Occipital lobe (tissue), 1 donor: ENCODE measurements at regions not wholly inside any gene's neighbourhood (a gene's known extent, or its start where the extent isn't known, plus 50 kb on each side); places are given as distances from the start of the nearest gene placed in this dataset.

ENCODE experiments used
- DNase-seq: peaks from one replicate; lab custom pipeline; 2025; lab: John Stamatoyannopoulos, UW

DNA sequence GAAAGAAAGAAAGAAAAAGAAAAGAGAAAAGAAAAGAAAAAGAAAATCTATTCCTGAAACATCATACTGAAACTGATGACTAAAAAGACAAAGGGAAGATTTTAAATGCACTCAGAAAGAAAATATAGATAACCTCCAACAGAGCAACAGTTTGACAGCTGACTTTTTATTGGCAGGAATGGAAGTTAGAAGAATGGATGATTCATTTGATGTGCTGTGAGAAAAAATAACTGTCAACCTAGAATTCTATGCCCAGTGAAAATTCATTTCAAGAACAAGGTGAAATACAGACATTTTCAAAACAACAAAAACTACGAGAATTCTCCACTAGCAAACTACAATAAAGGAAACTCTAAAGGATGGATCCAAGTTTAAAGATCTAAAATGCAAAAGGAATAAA lies 50.5 kb upstream of the HSPA12A start:
- no peak for DNase-seq

DNA sequence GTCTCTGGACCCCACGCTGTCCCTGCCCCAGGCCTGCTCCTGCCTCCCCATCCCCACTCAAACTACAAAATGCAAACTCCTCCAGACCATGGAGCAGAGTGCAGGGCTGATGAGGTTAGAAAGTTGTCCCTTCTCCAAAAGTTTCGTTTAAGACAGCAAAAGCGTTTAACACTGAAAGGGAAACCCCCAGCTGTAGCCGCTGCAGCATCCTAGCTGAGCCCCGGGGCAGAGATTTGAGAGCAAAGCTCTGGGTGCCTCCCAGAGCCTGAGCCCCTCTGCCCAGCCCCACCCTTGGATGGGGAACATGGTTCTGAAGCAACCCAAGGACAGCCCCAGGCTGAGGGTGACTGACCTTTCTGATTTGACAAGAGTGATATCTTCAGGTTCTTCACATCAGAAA lies 52.8 kb upstream of the ENO4 start:
- DNase-seq, result no peak

DNA sequence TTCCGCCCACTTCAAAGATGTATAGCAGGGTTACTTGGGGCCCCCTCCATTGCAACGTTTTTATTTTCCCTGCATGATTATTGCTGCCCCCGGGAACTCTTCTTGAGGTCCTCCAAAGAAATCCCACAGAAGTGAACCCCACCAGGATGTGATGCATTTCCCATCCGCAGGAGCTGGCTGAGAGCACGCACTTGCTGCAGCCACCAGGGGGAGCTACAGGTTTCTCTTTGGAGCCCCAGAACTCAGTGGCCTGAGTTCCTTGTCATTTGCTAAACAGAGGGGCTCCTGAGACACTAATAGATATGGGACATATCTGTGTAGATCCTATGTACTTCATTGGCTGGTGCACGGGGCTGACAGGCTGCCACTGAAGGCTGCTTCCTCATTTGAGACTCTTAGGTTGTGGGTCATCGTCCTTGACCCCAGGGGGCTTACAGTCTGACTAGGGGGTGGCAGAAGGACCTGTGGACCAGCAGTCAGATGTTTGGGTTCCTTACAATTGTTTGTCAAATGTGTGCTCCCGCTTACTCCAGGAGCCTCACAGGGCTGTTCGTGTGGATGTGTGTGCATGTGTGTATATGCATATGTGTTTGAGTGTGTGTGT lies 52.3 kb upstream of the ENO4 start:
- DNase-seq, result peak; percentile 42

DNA sequence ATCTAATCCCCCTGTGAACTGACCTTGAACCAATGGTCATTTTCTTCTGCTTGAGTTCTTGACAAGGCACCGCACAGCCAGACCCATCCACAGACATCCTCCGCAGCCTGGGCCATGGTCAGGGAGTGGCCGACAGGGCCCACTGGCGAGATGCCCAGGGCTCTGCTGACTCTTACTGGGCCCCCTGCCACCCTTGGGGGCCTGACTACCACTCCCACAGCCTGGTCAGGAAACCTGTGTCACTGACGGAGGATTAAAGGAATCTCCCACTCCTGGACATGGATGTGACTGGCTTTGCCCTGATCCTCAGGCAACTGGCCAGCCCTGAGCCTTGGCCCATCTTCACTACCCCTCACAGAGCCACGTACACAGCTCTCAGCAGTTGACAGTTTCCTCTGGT lies 50.4 kb upstream of the ENO4 start:
- DNase-seq, result no peak
